Neural progenitor cell (in vitro differentiated cells): ENCODE measurements at regions not wholly inside any gene's neighbourhood (a gene's known extent, or its start where the extent isn't known, plus 50 kb on each side); places are given as distances from the start of the nearest gene placed in this dataset.
"Not testable (repeated sequence)": the region's sequence is repeated elsewhere in the genome, so short reads cannot be mapped to it uniquely, and the experiment has no call there.

Experiments used
- DNase-seq: peaks from one replicate; pipeline ENCODE4 v3.0.0-alpha.2; 2016; ENCODE audit warnings: low spot score
- H2AFZ ChIP-seq: fragments of 200-600 bp; sonication (generic); replicated peaks from 2 replicates; pipeline ENCODE4 v1.6.1; 2016; ENCODE audit warnings: antibody characterized with exemption
- H3F3A ChIP-seq: fragments of 200-600 bp; sonication (generic); 2 replicates; pipeline ENCODE4 v1.6.1; 2016; ENCODE audit warnings: antibody characterized with exemption, low read depth
- H3K27ac ChIP-seq: fragments of 200-600 bp; sonication (generic); 2 replicates; pipeline ENCODE4 v1.5.1; 2016; ENCODE audit warnings: mild to moderate bottlenecking
- H3K27me3 ChIP-seq: fragments of 200-600 bp; sonication (generic); 2 replicates; pipeline ENCODE4 v1.6.1; 2016; ENCODE audit warnings: mild to moderate bottlenecking, moderate library complexity
- H3K36me3 ChIP-seq: fragments of 200-600 bp; sonication (generic); 2 replicates; pipeline ENCODE4 v1.5.1; 2016
- H3K4me1 ChIP-seq: fragments of 200-600 bp; sonication (generic); 2 replicates; pipeline ENCODE4 v1.6.1; 2016; ENCODE audit warnings: mixed run types
- H3K4me2 ChIP-seq: fragments of 200-600 bp; sonication (generic); 2 replicates; pipeline ENCODE4 v1.6.1; 2016
- H3K4me3 ChIP-seq: fragments of 200-600 bp; sonication (generic); 2 replicates; pipeline ENCODE4 v1.5.1; 2016
- H3K79me2 ChIP-seq: fragments of 200-600 bp; sonication (generic); 2 replicates; pipeline ENCODE4 v1.6.1; 2016; ENCODE audit warnings: low read depth
- H3K9ac ChIP-seq: fragments of 200-600 bp; sonication (generic); 2 replicates; pipeline ENCODE4 v1.6.1; 2016
- H3K9me3 ChIP-seq: fragments of 200-600 bp; sonication (generic); 2 replicates; pipeline ENCODE4 v1.5.1; 2016; ENCODE audit warnings: low read depth
- H4K20me1 ChIP-seq: fragments of 200-600 bp; sonication (generic); 2 replicates; pipeline ENCODE4 v1.6.1; 2016; ENCODE audit warnings: low read depth
- H3K27ac Mint-ChIP-seq: 3 replicates; pipeline ENCODE4 v1.8.0; 2021; ENCODE audit warnings: mixed read lengths
- H3K27me3 Mint-ChIP-seq: 2 replicates; pipeline ENCODE4 v1.8.0; 2022; ENCODE audit warnings: low read depth, mild to moderate bottlenecking, inconsistent platforms, moderate library complexity, mixed read lengths; ENCODE audit not compliant: insufficient read depth
- H3K36me3 Mint-ChIP-seq: 3 replicates; pipeline ENCODE4 v1.8.0; 2021; ENCODE audit warnings: mixed read lengths
- H3K4me1 Mint-ChIP-seq: 3 replicates; pipeline ENCODE4 v1.8.0; 2021; ENCODE audit warnings: mixed read lengths
- H3K4me3 Mint-ChIP-seq: 3 replicates; pipeline ENCODE4 v1.8.0; 2021; ENCODE audit warnings: mild to moderate bottlenecking, moderate library complexity, mixed read lengths
- H3K9me3 Mint-ChIP-seq: 3 replicates; pipeline ENCODE4 v1.8.0; 2020; ENCODE audit warnings: mixed read lengths
- EZH2 ChIP-seq: fragments of 200-600 bp; sonication (generic); IDR thresholded peaks from 2 replicates; pipeline ENCODE4 v1.6.1; 2017; ENCODE audit warnings: antibody characterized with exemption, mild to moderate bottlenecking, moderate library complexity
- EZH2phosphoT487 ChIP-seq: fragments of 200-600 bp; sonication (generic); IDR thresholded peaks from 2 replicates; pipeline ENCODE4 v1.6.1; 2017; ENCODE audit warnings: antibody characterized with exemption
- TF ChIP-seq, protein P1 (sequence below): fragments of 200-600 bp; sonication (generic); IDR thresholded peaks from 2 replicates; pipeline ENCODE4 v1.5.1; 2017; ENCODE audit warnings: antibody characterized with exemption, mild to moderate bottlenecking

DNA sequence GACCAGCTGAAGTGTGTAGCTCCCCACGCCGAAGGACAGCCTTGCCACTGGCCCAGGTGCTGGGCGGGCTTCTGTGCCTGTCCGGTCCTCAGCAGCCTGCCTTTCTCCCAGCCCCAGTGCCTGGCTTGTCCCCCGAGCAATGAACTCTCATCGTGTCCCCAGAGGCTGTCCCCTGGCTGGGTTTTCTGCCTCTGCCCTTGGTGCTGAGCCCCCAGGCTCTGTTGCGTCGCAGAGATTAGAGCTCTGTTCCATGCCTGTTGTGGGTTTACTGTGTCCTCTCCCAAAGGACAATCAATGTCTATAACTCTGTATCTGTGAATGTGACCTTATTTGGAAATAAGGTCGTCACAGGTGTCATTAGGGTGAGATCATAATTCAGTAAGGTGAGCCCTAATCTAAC, 226.1 kb upstream of the SHH start:
- H3K9me3 ChIP-seq: peaks cover 3% of the 10 kb centered on the region
- no peaks in the 10 kb centered on the region for H4K20me1 ChIP-seq
- no peak overlapping the region for H3K4me3 ChIP-seq
- Mint-ChIP-seq H3K4me1 (no peaks in the 10 kb centered on the region), H3K27me3 (peaks cover 2% of the 10 kb centered on the region), H3K27ac (no peak overlapping the region), H3K9me3 (no peaks in the 10 kb centered on the region), H3K4me3 (no peak overlapping the region), H3K36me3 (no peaks in the 10 kb centered on the region)
- no peak overlapping the region for H3K9ac ChIP-seq
- no peaks in the 10 kb centered on the region for H3K36me3 ChIP-seq
- no peaks in the 10 kb centered on the region for H3F3A ChIP-seq
- TF ChIP-seq, protein P1, sequence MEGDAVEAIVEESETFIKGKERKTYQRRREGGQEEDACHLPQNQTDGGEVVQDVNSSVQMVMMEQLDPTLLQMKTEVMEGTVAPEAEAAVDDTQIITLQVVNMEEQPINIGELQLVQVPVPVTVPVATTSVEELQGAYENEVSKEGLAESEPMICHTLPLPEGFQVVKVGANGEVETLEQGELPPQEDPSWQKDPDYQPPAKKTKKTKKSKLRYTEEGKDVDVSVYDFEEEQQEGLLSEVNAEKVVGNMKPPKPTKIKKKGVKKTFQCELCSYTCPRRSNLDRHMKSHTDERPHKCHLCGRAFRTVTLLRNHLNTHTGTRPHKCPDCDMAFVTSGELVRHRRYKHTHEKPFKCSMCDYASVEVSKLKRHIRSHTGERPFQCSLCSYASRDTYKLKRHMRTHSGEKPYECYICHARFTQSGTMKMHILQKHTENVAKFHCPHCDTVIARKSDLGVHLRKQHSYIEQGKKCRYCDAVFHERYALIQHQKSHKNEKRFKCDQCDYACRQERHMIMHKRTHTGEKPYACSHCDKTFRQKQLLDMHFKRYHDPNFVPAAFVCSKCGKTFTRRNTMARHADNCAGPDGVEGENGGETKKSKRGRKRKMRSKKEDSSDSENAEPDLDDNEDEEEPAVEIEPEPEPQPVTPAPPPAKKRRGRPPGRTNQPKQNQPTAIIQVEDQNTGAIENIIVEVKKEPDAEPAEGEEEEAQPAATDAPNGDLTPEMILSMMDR: no peak
- TF ChIP-seq EZH2 (no peak), EZH2phosphoT487 (no peak)
- no peak overlapping the region for H2AFZ ChIP-seq
- H3K79me2 ChIP-seq: no peaks in the 10 kb centered on the region
- peak; percentile 49 for DNase-seq
- no peaks in the 10 kb centered on the region for H3K27me3 ChIP-seq
- no peaks in the 10 kb centered on the region for H3K4me1 ChIP-seq
- no peak overlapping the region for H3K4me2 ChIP-seq
- no peak overlapping the region for H3K27ac ChIP-seq

DNA sequence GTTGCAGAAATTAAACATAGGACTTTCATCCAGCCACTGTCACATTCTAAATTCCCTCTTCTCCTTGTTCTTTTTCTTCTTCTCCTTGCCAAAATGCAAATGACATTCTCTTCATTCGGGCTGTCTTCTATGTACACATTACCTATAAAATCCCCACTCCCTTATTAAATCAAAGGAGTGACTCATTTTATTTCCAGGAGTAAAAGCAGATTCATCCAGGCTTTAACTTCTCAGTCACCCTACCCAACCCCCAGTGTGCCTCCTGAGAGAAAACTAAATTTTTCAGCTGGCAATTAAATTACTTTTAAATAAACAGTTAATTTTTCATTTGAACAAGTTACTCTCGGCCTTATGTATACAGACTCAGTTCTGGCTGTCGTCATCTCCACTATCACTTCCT, 223.9 kb upstream of the SHH start:
- no peak overlapping the region for H2AFZ ChIP-seq
- H3K4me2 ChIP-seq: no peak overlapping the region
- TF ChIP-seq EZH2 (no peak), EZH2phosphoT487 (no peak)
- TF ChIP-seq, protein P1: no peak
- Mint-ChIP-seq H3K4me1 (no peaks in the 10 kb centered on the region), H3K9me3 (peaks cover 4% of the 10 kb centered on the region), H3K27ac (no peak overlapping the region), H3K4me3 (no peak overlapping the region), H3K27me3 (peaks cover 2% of the 10 kb centered on the region), H3K36me3 (no peaks in the 10 kb centered on the region)
- no peaks in the 10 kb centered on the region for H3F3A ChIP-seq
- no peak overlapping the region for H3K4me3 ChIP-seq
- no peaks in the 10 kb centered on the region for H3K79me2 ChIP-seq
- H3K9me3 ChIP-seq: peaks cover 6% of the 10 kb centered on the region
- no peak for DNase-seq
- H3K27me3 ChIP-seq: no peaks in the 10 kb centered on the region
- no peaks in the 10 kb centered on the region for H3K4me1 ChIP-seq
- no peaks in the 10 kb centered on the region for H4K20me1 ChIP-seq
- H3K27ac ChIP-seq: no peak overlapping the region
- no peak overlapping the region for H3K9ac ChIP-seq
- H3K36me3 ChIP-seq: no peaks in the 10 kb centered on the region

DNA sequence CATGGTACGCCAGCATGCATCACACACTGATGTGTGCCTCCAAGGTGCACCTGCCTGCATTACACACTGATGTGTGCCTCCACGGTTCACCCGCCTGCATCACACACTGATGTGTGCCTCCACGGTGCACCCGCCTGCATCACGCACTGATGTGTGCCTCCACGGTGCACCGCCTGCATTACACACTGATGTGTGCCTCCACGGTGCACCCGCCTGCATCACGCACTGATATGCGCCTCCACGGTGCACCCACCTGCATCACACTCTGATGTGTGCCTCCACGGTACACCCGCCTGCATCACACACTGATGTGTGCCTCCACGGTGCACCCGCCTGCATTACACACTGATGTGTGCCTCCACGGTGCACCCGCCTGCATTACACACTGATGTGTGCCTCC, 223.1 kb upstream of the SHH start:
- not testable (repeated sequence) for H3K27me3 ChIP-seq, H3K36me3 Mint-ChIP-seq, DNase-seq, H3K4me1 ChIP-seq, H3K9ac ChIP-seq, H3K4me1 Mint-ChIP-seq, H3K27ac Mint-ChIP-seq, H3K9me3 ChIP-seq, H3K27me3 Mint-ChIP-seq, H3K27ac ChIP-seq, H3K4me3 Mint-ChIP-seq, H3K4me2 ChIP-seq, H3K36me3 ChIP-seq, H4K20me1 ChIP-seq, H3F3A ChIP-seq, H2AFZ ChIP-seq, H3K4me3 ChIP-seq, H3K79me2 ChIP-seq, H3K9me3 Mint-ChIP-seq

DNA sequence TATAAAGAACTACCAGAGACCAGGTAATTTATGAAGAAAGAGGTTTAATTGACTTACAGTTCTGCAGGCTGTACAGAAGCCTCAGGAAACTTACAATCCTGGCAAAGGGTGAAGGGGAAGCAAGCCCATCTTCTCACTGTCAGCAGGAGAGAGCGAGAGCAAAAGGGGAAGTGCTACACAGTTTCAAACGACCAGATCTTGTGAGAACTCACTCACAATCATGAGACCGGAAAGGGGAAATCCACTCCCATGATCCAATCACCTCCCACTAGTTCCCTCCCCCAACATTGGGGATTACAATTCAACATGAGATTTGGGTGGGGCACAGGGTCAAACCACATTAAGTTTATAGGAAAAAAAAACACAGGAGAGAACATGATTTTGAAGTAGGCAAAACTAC, 222.1 kb upstream of the SHH start:
- no peak overlapping the region for H3K4me3 Mint-ChIP-seq
- DNase-seq: no peak
- H3K9me3 Mint-ChIP-seq: peaks cover 4% of the 10 kb centered on the region
- Histone ChIP-seq H3K27ac (no peak overlapping the region), H3K79me2 (no peaks in the 10 kb centered on the region), H3F3A (no peaks in the 10 kb centered on the region), H3K9ac (no peak overlapping the region), H4K20me1 (no peaks in the 10 kb centered on the region), H2AFZ (no peak overlapping the region), H3K4me2 (no peak overlapping the region), H3K36me3 (no peaks in the 10 kb centered on the region), H3K9me3 (peaks cover 6% of the 10 kb centered on the region), H3K4me1 (peaks cover 6% of the 10 kb centered on the region), H3K27me3 (no peaks in the 10 kb centered on the region), H3K4me3 (no peak overlapping the region)
- peaks cover 7% of the 10 kb centered on the region for H3K4me1 Mint-ChIP-seq
- TF ChIP-seq, protein P1: no peak
- TF ChIP-seq EZH2phosphoT487 (no peak), EZH2 (no peak)
- no peaks in the 10 kb centered on the region for H3K36me3 Mint-ChIP-seq
- H3K27ac Mint-ChIP-seq: no peak overlapping the region
- peaks cover 4% of the 10 kb centered on the region for H3K27me3 Mint-ChIP-seq
